ENCODE measurements at regions not wholly inside any gene's neighbourhood (a gene's known extent, or its start where the extent isn't known, plus 50 kb on each side); places are given as distances from the start of the nearest gene placed in this dataset.
"Not testable (repeated sequence)": the region's sequence is repeated elsewhere in the genome, so short reads cannot be mapped to it uniquely, and the experiment has no call there.

- Histone ChIP-seq H3K27ac (no peak overlapping the region), H3K4me1 (peaks cover 0 to 9% (median 0%) of the 10 kb centered on the region in 3 donors), H3K9me3 (peaks cover 0 to 7% (median 0%) of the 10 kb centered on the region in 3 donors), H3K4me3 (no peak overlapping the region), H3K36me3 (no peaks in the 10 kb centered on the region), H3K27me3 (no peaks in the 10 kb centered on the region)
- WGBS, 2 donors (ENCODE audit: low coverage in 1 of 2) = 50% methylated on average over 1 of the region's 1 CpG; no CpG with 5 or more reads in 1 of the 2 donors
- TF ChIP-seq EP300 (IDR thresholded peaks at IDR 0.05) (no peak), POLR2AphosphoS5 (IDR thresholded peaks at IDR 0.05) (no peak), POLR2A (IDR thresholded peaks at IDR 0.05) (no peak)
- TF ChIP-seq, protein P1, sequence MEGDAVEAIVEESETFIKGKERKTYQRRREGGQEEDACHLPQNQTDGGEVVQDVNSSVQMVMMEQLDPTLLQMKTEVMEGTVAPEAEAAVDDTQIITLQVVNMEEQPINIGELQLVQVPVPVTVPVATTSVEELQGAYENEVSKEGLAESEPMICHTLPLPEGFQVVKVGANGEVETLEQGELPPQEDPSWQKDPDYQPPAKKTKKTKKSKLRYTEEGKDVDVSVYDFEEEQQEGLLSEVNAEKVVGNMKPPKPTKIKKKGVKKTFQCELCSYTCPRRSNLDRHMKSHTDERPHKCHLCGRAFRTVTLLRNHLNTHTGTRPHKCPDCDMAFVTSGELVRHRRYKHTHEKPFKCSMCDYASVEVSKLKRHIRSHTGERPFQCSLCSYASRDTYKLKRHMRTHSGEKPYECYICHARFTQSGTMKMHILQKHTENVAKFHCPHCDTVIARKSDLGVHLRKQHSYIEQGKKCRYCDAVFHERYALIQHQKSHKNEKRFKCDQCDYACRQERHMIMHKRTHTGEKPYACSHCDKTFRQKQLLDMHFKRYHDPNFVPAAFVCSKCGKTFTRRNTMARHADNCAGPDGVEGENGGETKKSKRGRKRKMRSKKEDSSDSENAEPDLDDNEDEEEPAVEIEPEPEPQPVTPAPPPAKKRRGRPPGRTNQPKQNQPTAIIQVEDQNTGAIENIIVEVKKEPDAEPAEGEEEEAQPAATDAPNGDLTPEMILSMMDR (IDR thresholded peaks at IDR 0.05) = no peak
- no peak for ATAC-seq
Measured at GRCh38 chr13:97889803-97890202, 63.7 kb upstream of the IPO5 start.

- TF ChIP-seq EP300 (IDR thresholded peaks at IDR 0.05) = no peak
- TF ChIP-seq, protein P1 (IDR thresholded peaks at IDR 0.05) = no peak
- no peak for TF ChIP-seq POLR2AphosphoS5 (IDR thresholded peaks at IDR 0.05)
- no peak for TF ChIP-seq POLR2A (IDR thresholded peaks at IDR 0.05)
- H3K36me3 ChIP-seq = no peaks in the 10 kb centered on the region
- peaks cover 0 to 9% (median 0%) of the 10 kb centered on the region in 3 donors for H3K4me1 ChIP-seq
- WGBS, 2 donors (ENCODE audit: low coverage in 1 of 2) = 91 to 95% methylated on average over 4 to 5 of the region's 5 CpGs
- no peaks in the 10 kb centered on the region for H3K27me3 ChIP-seq
- ATAC-seq = no peak
- H3K27ac ChIP-seq = no peak overlapping the region
- no peak overlapping the region for H3K4me3 ChIP-seq
- H3K9me3 ChIP-seq = peaks cover 0 to 7% (median 0%) of the 10 kb centered on the region in 3 donors
Measured at GRCh38 chr13:97890573-97890972, 62.9 kb upstream of the IPO5 start.

- WGBS, 2 donors (ENCODE audit: low coverage in 1 of 2) = 37 to 55% methylated on average over 5 of the region's 8 CpGs
- H3K4me3 ChIP-seq, H3K27me3 ChIP-seq, H3K4me1 ChIP-seq, H3K9me3 ChIP-seq, H3K36me3 ChIP-seq: not testable (repeated sequence)
- ATAC-seq = peak; percentile 24
- peak overlapping the region in 2 of 4 donors; percentile 21 to 40 for H3K27ac ChIP-seq
Measured at GRCh38 chr13:97891964-97892363, 61.5 kb upstream of the IPO5 start.

DNA sequence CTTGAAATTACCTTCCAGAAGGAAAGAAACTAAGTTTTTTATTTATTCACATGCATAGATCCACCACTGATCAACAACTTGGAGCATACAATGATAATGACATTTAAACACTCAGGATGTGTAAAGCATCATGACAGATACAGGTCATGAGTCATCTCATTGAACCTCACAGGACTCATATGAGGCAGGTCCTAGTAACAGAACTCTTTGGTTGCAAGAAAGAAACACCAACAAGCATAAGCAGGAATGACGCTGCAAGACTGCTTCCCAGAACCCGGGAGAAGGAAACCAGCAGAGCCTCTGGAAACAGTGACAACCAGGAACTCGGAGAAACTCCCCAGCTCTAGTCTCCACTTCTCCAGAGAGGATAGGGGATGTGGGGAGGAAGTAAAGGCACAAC lies 60.8 kb upstream of the IPO5 start:
- 70 to 91% methylated on average over 2 to 3 of the region's 3 CpGs for WGBS, 2 donors (ENCODE audit: low coverage in 1 of 2)
- H3K27ac ChIP-seq = no peak overlapping the region
- H3K4me3 ChIP-seq = no peak overlapping the region
- H3K36me3 ChIP-seq = no peaks in the 10 kb centered on the region
- no peaks in the 10 kb centered on the region for H3K27me3 ChIP-seq
- H3K4me1 ChIP-seq = peaks cover 0 to 9% (median 0%) of the 10 kb centered on the region in 3 donors
- no peaks in the 10 kb centered on the region for H3K9me3 ChIP-seq
- ATAC-seq = peak; percentile 37
- TF ChIP-seq POLR2AphosphoS5 (IDR thresholded peaks at IDR 0.05) = no peak
- TF ChIP-seq, protein P1 (IDR thresholded peaks at IDR 0.05) = no peak
- no peak for TF ChIP-seq POLR2A (IDR thresholded peaks at IDR 0.05)
- no peak for TF ChIP-seq EP300 (IDR thresholded peaks at IDR 0.05)

- TF ChIP-seq POLR2A (IDR thresholded peaks at IDR 0.05) (no peak), EP300 (IDR thresholded peaks at IDR 0.05) (no peak)
- Histone ChIP-seq H3K27ac (no peak overlapping the region), H3K4me3 (no peak overlapping the region), H3K9me3 (no peaks in the 10 kb centered on the region), H3K27me3 (no peaks in the 10 kb centered on the region), H3K4me1 (peaks cover 0 to 10% (median 0%) of the 10 kb centered on the region in 3 donors), H3K36me3 (no peaks in the 10 kb centered on the region)
- 94 to 100% methylated on average over 1 of the region's 1 CpG for WGBS, 2 donors (ENCODE audit: low coverage in 1 of 2)
- no peak for ATAC-seq
Measured at GRCh38 chr13:97895383-97895782, 58.1 kb upstream of the IPO5 start.

DNA sequence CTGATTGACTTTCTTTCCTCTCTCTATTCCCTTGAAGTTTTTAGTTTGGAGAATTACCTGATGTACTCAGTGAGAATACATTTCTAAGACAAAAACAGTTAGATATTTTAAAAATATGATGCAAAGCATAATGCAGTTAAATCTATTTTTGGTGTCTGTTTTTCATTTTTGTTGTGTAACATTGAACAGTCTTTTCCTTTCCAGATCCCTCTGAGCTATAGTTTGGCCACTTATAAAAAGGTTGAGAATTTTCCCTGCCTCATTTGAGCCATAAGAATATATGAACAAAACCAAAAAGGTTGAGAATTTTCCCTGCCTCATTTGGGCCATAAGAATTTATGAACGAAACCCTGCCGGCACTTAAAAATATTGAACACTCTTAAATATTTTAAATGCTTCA lies 57.0 kb upstream of the IPO5 start:
- H3K4me1 ChIP-seq = peaks cover 0 to 16% (median 0%) of the 10 kb centered on the region in 3 donors
- TF ChIP-seq EP300 (IDR thresholded peaks at IDR 0.05) = no peak
- TF ChIP-seq, protein P1 (IDR thresholded peaks at IDR 0.05) = no peak
- no peak for TF ChIP-seq POLR2AphosphoS5 (IDR thresholded peaks at IDR 0.05)
- TF ChIP-seq POLR2A (IDR thresholded peaks at IDR 0.05) = no peak
- no peaks in the 10 kb centered on the region for H3K9me3 ChIP-seq
- no peak for ATAC-seq
- no peaks in the 10 kb centered on the region for H3K36me3 ChIP-seq
- WGBS, 2 donors (ENCODE audit: low coverage in 1 of 2) = 71 to 100% methylated on average over 2 of the region's 2 CpGs
- no peak overlapping the region for H3K27ac ChIP-seq
- H3K27me3 ChIP-seq = no peaks in the 10 kb centered on the region
- H3K4me3 ChIP-seq = no peak overlapping the region
